ENCODE measurements at regions not wholly inside any gene's neighbourhood (a gene's known extent, or its start where the extent isn't known, plus 50 kb on each side); places are given as distances from the start of the nearest gene placed in this dataset.

DNA sequence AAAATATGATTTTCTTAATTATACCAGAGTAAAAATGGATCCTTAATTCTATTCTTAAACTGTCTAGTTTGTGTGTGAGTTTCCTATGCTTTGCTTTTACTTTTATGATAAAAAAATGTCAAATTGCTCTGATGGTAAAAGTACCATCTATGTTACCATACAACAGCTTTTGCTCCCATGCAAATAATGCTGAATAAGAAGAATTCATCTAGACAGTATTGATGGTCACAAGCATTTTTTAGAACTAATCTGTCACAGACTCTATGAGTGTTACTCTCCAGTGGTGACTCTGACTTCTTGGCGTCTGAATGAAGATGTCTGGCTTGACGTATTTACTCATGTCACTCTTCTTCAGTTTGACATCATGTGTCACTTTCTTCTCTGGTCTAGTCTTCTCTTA lies 608.1 kb upstream of the RORB start:
- Histone ChIP-seq H3K9me3 (no peaks in the 10 kb centered on the region), H3K27ac (no peak overlapping the region), H3K4me1 (no peaks in the 10 kb centered on the region), H3K27me3 (no peaks in the 10 kb centered on the region), H3K36me3 (ENCODE audit: low read depth, missing control alignments) (no peaks in the 10 kb centered on the region), H3K4me3 (no peak overlapping the region)
- TF ChIP-seq, protein P1, sequence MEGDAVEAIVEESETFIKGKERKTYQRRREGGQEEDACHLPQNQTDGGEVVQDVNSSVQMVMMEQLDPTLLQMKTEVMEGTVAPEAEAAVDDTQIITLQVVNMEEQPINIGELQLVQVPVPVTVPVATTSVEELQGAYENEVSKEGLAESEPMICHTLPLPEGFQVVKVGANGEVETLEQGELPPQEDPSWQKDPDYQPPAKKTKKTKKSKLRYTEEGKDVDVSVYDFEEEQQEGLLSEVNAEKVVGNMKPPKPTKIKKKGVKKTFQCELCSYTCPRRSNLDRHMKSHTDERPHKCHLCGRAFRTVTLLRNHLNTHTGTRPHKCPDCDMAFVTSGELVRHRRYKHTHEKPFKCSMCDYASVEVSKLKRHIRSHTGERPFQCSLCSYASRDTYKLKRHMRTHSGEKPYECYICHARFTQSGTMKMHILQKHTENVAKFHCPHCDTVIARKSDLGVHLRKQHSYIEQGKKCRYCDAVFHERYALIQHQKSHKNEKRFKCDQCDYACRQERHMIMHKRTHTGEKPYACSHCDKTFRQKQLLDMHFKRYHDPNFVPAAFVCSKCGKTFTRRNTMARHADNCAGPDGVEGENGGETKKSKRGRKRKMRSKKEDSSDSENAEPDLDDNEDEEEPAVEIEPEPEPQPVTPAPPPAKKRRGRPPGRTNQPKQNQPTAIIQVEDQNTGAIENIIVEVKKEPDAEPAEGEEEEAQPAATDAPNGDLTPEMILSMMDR (IDR thresholded peaks at IDR 0.05): no peak
- TF ChIP-seq POLR2A (IDR thresholded peaks at IDR 0.05): no peak
- intact Hi-C loops (cut with DNase I; ENCODE audit: low total_unique reads): no loop called here
- WGBS, 2 donors: 92 to 96% methylated on average over 2 of the region's 2 CpGs
- no peak for DNase-seq

DNA sequence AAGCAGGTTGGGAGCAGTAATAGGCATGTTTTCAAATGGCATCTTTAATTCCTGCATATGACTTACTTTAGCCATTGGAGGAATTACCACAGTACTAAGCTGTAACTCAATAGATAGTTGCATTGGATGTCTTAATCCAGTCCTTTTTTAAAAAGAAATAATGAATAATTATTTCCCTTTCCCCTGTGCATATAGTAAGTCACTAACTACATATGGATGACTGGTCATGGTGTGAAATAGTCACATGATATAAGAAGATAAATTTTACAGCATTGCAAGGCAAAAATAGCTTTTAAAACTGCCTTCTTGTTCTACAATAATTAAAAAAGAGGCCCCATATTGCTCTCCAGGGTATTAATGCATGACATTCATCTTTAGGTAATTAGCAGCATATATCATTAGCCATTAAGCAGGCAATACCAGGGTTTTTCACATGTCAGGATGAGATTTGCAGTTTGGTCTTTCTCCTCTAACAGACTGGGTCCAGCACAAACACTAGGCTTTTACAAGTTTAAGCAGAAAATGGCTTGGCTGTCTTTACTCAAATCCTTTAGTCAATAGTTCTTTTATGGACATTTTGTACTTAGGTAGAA lies 606.4 kb upstream of the RORB start:
- Histone ChIP-seq H3K4me3 (no peak overlapping the region), H3K36me3 (ENCODE audit: low read depth, missing control alignments) (no peaks in the 10 kb centered on the region), H3K27ac (no peak overlapping the region), H3K4me1 (no peaks in the 10 kb centered on the region), H3K9me3 (no peaks in the 10 kb centered on the region), H3K27me3 (no peaks in the 10 kb centered on the region)
- TF ChIP-seq POLR2A (IDR thresholded peaks at IDR 0.05): no peak
- TF ChIP-seq, protein P1 (IDR thresholded peaks at IDR 0.05): no peak
- DNase-seq: no peak
- intact Hi-C loops (cut with DNase I; ENCODE audit: low total_unique reads): no loop called here

DNA sequence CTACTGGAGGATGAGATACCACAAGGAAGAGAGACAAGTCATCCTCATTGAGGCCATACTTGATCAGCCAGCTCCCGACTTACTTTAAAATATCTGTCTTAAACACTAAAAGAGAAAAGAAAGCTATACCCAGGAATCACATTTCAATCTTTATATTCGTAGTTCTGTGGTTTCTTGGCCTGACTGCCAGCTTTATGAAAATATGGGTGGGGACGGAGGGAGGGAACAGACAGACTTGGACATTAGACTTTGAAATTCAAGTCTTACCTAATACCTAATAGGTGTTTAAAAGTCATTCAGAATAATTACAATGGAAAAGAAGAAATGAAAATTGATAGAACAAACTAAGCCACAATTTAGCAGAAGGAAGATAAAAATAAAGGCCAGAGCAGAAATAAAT lies 604.8 kb upstream of the RORB start:
- Histone ChIP-seq H3K27me3 (no peaks in the 10 kb centered on the region), H3K27ac (no peak overlapping the region), H3K4me3 (no peak overlapping the region), H3K9me3 (no peaks in the 10 kb centered on the region), H3K36me3 (ENCODE audit: low read depth, missing control alignments) (no peaks in the 10 kb centered on the region), H3K4me1 (no peaks in the 10 kb centered on the region)
- 84 to 93% methylated on average over 3 of the region's 3 CpGs for WGBS, 2 donors
- no peak for DNase-seq
- intact Hi-C loops (cut with DNase I; ENCODE audit: low total_unique reads): no loop called here
- no peak for TF ChIP-seq POLR2A (IDR thresholded peaks at IDR 0.05)
- TF ChIP-seq, protein P1 (IDR thresholded peaks at IDR 0.05): no peak

DNA sequence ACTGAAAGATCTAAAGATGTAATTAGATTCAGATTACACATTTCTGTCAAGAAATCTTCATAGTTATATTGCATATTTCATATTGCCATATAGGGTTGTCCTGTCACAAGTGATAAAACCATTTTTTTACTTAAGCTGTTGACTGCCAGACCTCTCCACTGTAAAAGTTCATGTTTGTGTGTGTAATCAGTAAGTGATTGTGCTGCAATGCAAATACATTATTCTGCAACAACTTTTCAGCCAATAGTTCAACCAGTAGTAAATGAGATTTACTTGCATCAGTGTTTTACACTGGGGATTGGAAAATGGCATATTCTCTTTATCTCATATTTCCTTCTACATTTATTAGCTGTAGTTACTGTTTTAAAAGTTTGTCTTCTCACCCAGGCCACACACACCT lies 603.9 kb upstream of the RORB start:
- no peak for DNase-seq
- TF ChIP-seq, protein P1 (IDR thresholded peaks at IDR 0.05): no peak
- no peak for TF ChIP-seq POLR2A (IDR thresholded peaks at IDR 0.05)
- H3K27me3 ChIP-seq: no peaks in the 10 kb centered on the region
- no peak overlapping the region for H3K27ac ChIP-seq
- no peaks in the 10 kb centered on the region for H3K4me1 ChIP-seq
- H3K9me3 ChIP-seq: no peaks in the 10 kb centered on the region
- H3K4me3 ChIP-seq: no peak overlapping the region
- intact Hi-C loops (cut with DNase I; ENCODE audit: low total_unique reads): no loop called here
- no peaks in the 10 kb centered on the region for H3K36me3 ChIP-seq (ENCODE audit: low read depth, missing control alignments)

DNA sequence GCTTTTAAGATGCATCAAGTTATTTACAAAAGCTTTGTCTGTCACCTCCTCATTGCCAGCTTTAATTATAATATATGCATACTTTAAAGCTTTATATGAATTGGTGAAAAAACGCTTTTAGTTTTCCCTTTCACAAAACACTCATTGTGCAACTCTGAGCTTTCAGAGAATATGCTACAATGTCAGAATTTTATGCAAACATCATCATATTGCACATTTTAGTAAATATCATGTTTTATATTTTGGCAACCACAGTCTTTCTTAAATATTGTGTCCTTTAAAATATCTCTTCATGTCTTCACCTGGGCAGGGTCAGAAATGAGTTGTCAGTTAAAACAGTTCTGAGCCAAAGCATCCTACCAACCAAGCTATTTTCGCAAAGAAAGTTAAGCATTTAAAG lies 601.1 kb upstream of the RORB start:
- intact Hi-C loops (cut with DNase I; ENCODE audit: low total_unique reads): no loop called here
- Histone ChIP-seq H3K36me3 (ENCODE audit: low read depth, missing control alignments) (no peaks in the 10 kb centered on the region), H3K4me3 (no peak overlapping the region), H3K27ac (no peak overlapping the region), H3K9me3 (no peaks in the 10 kb centered on the region), H3K4me1 (no peaks in the 10 kb centered on the region), H3K27me3 (no peaks in the 10 kb centered on the region)
- WGBS, 2 donors: 82 to 89% methylated on average over 2 of the region's 2 CpGs
- no peak for DNase-seq
- TF ChIP-seq, protein P1 (IDR thresholded peaks at IDR 0.05): no peak
- TF ChIP-seq POLR2A (IDR thresholded peaks at IDR 0.05): no peak

Measured in testis (tissue), 2 donors.